HG03457 (cell line): ENCODE measurements at regions not wholly inside any gene's neighbourhood (a gene's known extent, or its start where the extent isn't known, plus 50 kb on each side); places are given as distances from the start of the nearest gene placed in this dataset.
"Not testable (repeated sequence)": the region's sequence is repeated elsewhere in the genome, so short reads cannot be mapped to it uniquely, and the experiment has no call there.

Experiments
- ATAC-seq: cut with Tn5 transposase; IDR thresholded peaks from one replicate; pipeline ENCODE4 v1.9.1; 2021; ENCODE audit warnings: moderate number of reproducible peaks; ENCODE audit not compliant: unreplicated experiment

DNA sequence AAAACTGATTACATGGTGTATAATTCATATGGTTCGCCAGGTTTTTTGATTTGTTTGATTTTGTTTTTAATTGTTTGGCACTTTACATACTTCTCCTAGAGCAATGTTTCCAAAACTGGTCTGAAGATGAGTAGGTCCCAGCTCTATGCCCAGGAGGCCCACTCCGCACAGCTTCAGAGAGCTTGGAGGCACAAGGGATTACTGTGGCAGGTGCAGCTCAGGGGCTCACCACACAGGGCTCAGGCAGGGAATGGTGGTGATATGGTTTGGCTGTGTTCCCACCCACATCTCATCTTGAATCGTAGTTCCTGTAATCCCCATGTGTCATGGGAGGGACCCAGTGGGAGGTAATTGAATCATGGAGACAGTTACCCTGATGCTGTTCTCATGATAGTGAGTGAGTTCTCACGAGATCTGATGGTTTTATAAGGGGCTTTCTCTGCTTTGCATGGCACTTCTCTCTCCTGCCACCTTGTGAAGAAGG, 296.6 kb downstream of the MED10 start:
- no peak for ATAC-seq

DNA sequence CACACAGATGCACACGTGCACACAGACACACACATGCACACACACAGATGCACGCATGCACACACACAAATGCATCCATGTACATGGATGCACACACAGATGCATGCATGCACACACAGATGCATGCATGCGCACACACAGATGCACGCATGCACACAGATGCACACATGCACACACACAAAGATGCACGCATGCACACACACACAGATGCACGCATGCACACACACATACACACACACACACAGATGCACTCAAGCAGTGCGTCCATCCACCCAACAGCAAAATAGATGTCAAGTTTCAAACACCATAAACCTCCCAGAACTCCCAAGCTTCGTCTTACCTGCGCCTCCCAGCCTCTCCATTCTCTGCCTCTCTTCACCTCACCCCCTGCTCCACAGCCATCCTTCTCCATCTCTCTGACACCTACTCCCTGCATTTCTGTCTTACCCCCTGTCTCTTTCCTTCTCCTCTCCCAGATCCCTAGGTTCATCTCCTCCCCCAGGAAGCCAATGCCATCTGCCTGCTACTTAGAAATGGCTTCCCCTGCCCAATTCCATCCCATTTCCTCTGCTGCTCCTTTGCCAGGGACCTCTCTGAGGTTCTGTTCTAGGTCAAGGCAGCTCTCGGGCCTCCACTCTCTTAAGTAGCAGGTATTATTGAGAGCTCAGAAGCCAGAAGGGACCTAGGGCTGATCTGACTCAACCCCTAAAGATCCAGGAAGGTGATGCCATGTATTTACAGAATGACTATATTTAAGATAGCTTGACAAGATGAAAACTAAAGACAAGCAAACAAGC, 297.2 kb downstream of the MED10 start:
- ATAC-seq = no peak

DNA sequence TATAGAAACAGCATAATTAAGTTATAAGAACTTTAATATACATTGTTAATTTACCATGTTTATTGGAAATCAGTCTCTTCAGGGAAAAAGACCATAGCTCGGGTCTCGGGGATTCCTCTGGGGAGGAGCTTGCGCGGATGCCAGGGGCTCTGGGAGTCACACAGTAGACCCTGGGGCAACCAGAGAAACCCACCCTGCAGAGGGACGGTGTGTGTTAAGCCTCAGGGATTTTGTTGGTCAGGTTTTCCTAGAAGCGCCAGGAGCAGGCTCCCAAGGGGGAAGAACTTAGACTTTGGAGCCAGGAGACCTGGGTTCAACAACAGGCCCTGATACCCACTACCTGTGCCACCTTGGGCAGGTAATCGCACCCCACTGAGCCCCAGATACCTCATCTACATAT, 297.9 kb downstream of the MED10 start:
- no peak for ATAC-seq

DNA sequence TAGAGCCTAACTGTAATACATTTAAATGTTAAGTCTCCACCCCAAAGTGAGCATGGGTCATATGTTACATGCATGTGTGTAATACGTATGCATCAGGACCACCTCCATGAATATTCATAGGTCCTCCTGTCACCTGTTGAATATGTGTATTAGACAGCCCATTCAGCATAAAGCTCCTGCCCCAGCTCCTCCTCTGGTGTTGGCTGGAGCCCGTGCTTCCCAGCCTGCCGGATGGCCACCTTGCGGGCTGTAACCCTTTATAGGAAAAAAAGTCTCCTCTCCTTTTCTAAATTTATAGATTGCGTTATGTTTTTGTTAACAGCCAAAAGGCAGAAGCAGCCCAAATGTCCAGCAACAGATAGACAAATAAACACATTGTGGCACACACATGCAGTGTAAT, 299.5 kb downstream of the MED10 start:
- ATAC-seq = no peak

DNA sequence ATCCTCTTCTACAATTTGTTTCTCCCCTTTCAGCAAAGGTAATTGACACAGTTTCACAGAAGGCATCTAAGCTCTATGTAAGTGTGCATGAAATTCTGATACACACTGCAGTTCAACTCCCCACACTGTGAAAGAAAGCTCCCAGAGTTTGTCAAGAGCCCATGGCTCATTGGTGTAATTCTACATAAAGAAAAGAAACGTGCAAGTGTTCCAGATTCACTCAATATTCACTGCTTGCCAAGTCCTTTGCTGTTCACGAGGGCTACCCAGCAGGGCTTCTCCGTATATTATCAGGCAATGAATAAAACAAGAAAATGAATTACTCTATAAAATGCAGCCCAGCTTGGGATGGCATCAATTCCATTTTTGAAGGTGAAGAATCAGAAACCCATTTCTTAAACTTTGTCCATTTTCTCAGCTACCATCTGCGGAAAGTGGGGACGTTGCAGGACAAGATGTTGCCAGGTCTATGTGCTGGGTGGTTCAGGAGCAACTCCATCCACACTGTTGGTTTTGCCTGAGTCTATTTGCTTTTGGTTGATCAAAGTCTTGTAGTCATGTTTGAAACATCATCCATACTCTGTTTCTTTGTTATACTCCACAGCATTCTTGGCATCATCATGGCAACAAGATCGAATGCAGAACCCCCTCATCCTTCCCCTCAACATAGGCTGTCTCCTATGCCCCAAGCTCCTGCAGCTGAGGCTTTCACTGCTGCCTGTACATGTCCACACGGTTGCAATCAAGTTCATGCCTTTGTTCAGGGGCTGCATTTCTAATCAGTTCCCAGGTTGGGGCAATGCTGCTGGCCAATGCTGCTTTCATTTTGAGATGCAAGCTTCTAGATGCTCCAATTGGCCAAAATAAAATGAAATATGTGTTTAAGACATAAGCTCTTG, 301.8 kb downstream of the MED10 start:
- ATAC-seq = no peak

DNA sequence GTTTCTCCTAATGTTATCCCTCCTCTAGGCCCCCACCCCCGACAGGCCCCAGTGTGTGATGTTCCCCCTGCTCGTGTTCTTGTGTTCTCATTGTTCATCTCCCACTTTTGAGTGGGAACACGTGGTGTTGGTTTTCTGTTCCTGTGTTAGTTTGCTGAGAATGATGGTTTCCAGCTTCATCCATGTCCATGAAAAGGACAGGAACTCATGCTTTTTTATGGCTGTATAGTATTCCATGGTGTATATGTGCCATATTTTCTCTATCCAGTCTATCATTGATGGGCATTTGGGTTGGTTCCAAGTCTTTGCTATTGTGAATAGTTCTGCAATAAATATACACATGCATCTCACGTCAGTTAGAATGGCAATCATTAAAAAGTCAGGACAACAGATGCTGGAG, 305.9 kb downstream of the MED10 start:
- ATAC-seq = not testable (repeated sequence)

DNA sequence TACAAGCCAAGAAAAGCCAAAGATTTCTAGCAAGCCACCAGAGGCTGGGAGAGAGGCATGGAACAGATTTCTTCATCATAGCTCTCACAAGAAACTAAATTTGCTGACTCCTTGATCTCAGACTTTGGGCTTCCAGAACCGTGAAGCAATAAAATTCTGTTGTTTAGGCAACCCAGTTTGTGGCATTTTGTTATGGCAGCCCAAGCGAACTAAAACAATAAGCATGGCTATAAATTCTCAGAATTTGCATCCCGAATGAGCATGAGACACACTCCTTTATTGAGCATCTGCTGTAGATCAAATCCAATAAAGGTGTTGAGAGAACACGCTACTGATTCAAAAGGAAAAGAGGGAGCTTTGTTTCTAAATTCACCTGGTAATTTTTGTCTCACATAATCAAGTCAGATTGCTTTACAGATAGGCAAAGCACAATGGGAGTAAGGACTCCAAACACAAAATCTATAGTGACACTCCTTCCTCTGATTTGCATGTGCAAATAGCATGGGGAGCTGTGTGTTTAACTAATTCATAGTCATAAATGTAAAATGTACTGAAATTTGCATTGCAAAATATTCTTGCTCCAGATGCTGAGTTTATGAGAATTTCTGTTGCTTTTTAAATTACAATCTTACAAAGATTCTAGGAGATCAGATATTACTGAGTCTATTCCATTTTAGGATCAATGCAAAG, 308.7 kb downstream of the MED10 start:
- ATAC-seq = no peak

DNA sequence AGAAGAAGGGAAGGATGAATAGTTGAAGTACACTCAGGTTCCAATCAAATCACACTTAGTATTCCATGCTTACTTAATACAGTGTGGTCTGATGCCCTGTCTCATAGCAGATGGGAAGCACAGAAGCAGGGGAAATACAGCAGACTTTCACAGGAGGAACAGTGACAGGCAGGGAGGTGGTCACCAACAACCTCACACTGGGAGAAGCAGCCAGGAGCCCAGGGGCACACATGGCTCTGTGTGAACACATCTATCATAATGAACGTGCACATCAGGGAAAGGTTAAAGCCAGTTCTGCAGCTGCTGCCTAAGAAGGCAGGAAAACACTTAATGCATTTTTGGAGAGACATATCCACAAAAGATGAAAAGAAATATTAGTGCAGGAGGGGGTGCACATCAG, 312.3 kb downstream of the MED10 start:
- ATAC-seq = no peak

DNA sequence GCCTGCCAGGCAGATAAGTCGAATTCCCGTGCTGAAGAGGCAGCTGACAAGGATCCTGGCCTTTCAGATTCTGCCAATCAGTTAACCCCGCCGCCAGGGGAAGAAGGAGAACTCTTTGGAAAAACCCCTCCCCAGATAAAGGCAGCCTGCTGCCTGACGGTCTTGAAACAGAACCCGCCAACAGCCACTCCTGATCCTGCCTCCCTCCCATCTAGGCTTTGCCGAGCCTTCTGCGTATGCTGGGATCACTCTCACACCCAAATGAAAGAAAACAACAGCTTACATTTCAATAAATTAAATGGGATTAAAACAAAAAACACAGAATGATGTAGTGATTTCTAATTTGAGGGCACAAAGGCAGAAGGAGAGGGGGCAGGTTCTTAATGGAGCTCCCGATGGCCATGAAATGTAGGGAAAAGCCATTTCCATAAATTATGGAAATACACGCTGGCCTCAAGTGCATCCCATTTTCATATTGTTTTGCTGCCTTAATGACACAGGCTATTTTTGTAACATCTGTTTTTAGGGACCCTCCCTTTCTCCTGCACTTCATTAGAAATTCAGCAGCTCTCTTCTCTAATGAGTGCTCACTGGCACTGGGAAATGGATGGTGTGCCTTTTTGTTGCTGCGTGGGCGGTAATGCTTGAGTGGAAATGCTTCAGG, 319.1 kb downstream of the MED10 start:
- ATAC-seq = no peak

DNA sequence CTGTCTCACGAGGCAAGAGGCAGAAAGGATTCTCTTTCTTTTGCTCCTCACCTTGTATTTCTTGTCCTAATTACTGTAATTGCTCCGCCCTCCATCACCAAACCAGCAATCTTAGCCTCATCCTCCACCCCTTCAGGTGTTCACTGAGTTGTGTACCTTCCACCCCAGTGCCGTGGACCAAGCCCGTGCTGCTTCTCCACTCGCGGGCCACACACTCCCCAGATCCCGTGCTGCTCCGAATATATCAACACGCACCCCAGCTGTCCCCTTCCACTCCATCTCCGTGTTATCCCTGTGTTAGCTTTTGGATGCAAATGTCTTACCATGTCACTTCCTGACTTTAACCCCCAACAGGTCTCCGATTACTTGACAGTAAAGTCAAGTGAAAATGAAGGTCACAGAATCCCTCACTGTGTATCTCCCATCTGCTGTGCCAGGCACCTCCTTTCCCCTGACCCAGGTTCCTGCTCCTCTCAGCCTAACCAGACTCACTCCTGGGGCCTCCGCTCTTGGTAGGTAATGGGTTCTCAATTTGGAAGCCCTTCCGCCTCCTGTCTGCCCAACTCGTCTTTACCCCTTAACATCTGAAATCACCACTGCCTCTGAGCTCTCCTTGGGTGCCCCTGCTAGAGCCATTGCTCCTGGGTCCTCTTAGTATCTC, 320.2 kb downstream of the MED10 start:
- no peak for ATAC-seq

DNA sequence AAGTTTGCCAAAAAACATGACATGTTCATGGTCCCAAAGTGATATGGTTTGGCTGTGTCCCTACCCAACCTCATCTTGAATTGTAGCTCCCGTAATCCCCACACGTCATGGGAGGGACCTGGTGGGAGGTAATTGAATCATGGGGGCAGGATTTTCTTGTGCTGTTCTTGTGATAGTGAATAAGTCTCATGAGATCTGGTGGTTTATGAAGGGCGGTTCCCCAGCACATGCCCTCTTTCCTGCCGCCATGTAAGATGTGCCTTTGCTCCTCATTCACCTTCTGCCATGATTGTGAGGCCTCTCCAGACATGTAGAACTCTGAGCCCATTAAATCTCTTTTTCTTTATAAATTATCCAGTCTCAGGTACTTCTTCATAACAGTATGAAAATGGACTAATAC, 322.1 kb downstream of the MED10 start:
- no peak for ATAC-seq

DNA sequence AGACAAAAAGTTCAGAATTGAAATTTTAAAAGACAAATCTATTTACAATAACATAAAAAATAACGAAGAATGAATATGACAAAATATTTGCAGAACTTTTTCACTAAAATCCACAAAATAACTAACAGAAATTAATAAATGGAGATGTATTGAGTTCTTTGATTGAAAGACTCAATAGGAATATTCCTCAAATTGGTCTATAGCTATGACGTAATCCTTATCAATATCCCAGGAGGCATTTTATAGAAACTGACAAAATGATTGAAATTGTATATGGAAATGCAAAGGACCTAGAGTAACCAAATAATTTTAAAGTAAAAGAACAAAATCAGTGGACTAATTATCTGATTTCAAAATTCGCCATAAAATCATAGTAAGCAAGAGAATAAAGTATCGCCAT, 328.7 kb downstream of the MED10 start:
- no peak for ATAC-seq

DNA sequence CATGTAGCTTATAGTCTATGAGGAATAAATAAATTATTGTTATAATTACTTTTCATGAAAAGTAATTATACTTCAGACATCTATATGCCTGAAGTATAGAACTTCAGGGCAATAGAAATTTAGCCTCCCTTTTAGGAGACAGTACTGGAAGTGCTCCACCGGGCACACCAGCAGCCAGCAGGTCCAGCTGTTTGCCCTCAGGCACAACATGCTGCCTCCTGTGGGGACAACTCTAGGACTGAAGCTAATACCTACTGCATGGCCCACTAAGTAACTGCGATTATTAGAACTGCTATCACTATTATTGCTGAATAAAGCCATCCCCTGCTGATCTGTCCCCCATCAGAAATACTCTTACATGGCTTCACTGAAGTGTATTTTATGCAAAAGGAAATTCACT, 329.6 kb downstream of the MED10 start:
- no peak for ATAC-seq

DNA sequence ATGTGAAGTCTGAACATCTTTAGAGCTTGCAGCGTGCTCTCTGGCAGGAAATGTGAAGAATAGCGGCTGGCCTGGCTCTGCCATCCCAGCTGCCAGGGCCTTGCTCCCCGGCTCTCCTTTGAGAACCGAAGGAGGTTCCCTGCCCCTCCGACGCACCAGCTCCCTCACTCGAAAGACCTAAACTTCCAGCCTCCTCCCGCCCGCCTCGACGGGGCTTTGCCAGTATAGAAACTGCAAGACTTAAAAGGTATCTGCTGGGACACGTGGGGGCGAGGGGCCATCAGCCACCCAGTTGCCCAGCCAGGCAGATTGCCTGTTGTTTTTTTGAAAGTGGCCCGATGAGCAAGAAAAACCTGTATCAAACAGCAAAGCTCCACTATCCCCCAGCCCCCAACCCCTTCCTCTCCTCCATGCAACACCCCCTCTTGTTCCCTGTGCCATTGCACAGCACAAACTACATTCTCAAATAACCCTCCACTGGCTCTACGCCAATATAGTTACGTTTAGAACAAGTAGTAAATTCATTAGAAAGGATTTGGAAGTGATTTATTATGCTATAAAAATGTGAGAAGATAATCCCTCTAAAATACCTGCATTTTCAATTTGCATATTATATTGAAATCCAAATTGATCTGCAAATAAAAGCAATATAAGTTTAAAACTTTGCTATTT, 331.9 kb downstream of the MED10 start:
- no peak for ATAC-seq

DNA sequence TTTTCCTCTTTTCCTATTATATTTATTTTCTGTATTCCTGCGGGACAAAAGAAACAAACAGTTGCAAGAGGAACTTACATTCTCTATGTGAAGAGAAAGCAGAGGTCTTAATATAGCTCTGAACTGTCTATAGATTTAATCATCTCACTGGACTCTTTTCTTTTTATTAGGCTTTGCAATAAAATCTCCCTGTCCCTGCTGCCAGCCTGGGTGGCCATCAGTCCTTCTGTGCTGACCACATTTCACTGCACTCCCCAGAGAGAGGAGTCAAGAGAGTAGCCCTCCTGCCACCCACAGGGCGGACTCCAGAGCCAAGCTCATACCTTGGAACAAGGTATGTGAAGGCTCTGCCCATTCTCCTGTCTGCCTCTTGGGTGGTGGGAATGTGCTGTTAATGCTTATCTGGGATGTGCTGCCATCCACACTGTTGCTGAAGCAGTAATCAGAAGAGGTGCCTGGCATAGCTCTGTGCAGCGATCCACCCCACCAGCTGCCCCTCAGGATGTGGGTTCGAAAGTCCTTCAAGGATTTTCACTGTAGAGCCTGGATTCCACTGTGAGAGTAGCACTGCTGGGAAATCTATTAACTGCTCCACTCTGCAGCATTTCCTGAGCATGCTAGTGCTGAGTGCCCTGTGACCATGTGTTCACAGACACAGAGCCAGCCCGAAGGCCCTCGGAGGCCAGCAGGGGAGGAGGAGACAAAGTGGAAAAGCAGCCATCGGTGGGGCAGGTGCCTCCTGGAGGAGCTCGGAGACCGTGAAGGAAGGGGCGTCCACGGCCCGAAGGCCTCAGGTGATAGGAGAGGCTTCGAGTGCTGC, 334.6 kb downstream of the MED10 start:
- ATAC-seq = no peak

DNA sequence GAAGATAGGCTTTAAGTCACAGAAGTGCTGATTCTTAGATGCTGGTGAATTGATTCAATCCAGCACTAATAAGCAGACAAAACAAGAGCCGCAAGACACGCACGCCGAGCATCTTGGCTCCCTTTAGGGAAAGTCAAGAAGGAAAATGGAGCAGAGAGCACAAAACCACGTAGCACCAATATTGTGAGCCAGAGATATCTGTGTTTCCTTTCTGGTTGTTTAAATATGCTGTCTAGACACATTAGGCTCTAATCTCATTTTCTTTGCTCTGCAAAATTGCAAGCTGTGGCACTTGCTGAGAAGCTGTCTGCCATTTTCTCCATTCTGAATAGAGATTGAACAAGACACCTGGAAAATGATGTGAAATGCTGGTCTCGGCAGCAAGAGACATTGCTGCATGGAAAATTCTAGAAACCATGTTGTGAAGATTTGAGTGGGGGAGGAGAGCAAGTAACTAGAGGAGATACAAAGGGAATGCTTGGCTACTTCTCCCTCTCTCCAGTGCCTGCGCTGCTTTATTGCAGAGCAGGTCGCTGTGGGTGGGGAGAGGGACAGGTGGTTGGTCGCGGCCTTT, 336.3 kb downstream of the MED10 start:
- ATAC-seq = no peak

DNA sequence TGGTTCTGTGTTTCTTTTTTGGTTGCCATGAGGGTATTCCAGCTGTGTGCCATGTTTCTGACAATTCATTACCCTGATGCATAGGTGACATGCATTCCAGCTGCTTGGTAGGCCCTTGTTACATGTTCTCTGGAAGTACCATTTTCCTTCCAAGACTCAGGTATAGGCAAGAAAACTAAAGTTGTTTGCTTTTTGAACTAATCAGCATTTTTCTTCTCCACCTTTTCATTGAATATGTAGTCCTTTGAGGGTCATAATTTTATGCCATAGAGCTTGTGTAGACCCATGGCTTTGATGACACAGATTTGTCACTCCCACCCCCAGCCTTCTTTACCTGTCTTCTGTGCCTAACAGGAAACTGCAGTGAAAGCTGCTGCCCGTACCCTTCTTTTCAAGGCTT, 339.2 kb downstream of the MED10 start:
- no peak for ATAC-seq

DNA sequence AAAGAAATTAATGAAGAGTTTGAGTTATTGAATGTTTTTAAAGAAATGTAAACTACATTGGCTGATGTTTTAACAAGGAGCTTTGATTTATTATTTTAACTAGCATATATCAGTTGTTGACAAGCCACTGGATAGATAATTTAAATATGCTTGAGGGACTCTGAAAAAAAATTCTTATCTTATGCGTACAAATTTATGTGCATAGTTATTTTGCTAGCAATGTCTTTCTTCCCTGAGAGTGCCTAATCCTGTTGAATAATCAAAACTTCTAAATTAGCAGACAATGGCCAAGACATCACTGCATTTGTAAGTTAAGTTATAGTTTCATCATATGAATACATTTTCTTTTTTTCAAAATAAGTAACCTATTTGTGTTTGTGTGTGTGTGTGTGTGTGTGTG, 342.3 kb downstream of the MED10 start:
- ATAC-seq = no peak

DNA sequence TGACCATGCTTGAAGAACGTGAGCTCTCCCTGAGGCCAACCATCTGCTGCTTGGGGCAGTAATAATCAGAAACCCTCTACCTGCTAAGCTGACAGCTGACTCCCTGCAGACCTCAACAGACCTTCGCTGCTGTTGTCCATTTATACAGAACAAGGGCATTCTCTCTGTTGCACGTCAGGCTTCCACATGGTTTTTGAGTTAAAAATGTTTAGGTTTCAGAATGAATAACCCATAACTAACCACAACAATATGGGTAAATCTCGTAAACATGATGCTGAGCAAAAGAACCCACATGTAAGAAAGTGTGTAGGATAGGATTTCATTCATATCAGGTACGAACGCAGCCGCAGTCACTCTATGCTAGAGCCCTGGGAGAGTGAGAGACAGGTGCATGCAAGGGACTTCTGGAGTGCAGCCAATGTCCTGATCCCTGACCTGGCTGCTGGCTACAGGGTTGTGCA, 348.5 kb downstream of the MED10 start:
- ATAC-seq = no peak
